ENCODE measurements at regions not wholly inside any gene's neighbourhood (a gene's known extent, or its start where the extent isn't known, plus 50 kb on each side); places are given as distances from the start of the nearest gene placed in this dataset.

DNA sequence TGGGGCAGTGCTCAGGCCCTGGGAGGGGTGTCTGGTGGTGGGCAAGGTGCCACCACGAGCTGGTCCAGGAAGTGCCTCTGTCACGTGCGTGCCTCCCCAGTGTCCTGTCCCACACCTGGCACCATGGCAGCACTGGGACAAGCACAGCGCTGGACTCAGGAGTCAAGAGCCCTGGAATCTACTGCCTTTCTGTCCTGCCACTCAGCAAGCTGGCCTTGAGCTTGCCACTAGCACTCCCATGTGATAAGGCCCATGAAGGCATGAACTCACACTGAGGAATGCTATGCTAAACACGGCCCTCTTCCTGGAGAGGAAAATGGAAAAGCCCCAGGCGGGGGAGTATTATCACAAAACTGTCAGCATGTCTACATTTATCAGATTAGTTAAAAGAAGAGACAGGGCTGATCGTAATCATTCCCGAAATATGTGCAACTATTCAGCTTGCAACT lies 50.7 kb upstream of the SLC35C1 start:
- Histone ChIP-seq H3K79me2 (ENCODE audit: insufficient read depth, low read length) (no peaks in the 10 kb centered on the region), H3K9me2 (ENCODE audit: insufficient read depth) (no peaks in the 10 kb centered on the region), H3K4me3 (replicated peaks in 1 of 2; ENCODE audit: low read depth in 1 of 2, low read length in 2 of 2) (no peak overlapping the region), H3K27ac (ENCODE audit: low read depth, low read length) (no peak overlapping the region), H2AFZ (ENCODE audit: low read depth, low read length, poor library complexity, severe bottlenecking) (no peak overlapping the region), H3K36me3 (ENCODE audit: control insufficient read depth in 1 of 2, insufficient read depth in 2 of 2, low read length in 2 of 2) (no peaks in the 10 kb centered on the region), H3K4me1 (ENCODE audit: control insufficient read depth in 1 of 2, insufficient read depth in 2 of 2, low read length in 2 of 2) (no peaks in the 10 kb centered on the region), H3K27me3 (ENCODE audit: insufficient read depth, low read length) (peaks cover 22% of the 10 kb centered on the region), H3K9ac (ENCODE audit: low read length) (no peak overlapping the region), H4K20me1 (ENCODE audit: insufficient read depth) (no peaks in the 10 kb centered on the region), H3K9me3 (ENCODE audit: control insufficient read depth in 1 of 2, insufficient read depth in 1 of 2, low read depth in 1 of 2, low read length in 2 of 2) (no peaks in the 10 kb centered on the region), H3K4me2 (ENCODE audit: low read length) (no peak overlapping the region)
- no peak for ATAC-seq
- ChIA-PET CTCF (interaction anchor here (2.2 kb wide), 1 partner anchor 18 kb away, joined by 14 read pairs; no protein-coding TSS in a partner anchor), RAD21 (ENCODE audit: low non-redundant PET in 1 of 2, low total read pairs in 2 of 2, uncharacterized antibody in 2 of 2, unreplicated experiment in 2 of 2) (no interaction called here), POLR2A (interaction anchor here (1.6 kb wide), 1 partner anchor 8 kb away, joined by 3 read pairs; no protein-coding TSS in a partner anchor)
- DNase-seq (ENCODE audit: low read depth, low spot score) = no peak
- TF ChIP-seq JUND (IDR thresholded peaks at IDR 0.05) (no peak), YY1 (IDR thresholded peaks at IDR 0.05; ENCODE audit: extremely low read depth, insufficient replicate concordance, low read depth, low read length) (no peak), ZNF274 (IDR thresholded peaks at IDR 0.05; ENCODE audit: low read depth, low read length) (no peak), SIN3A (IDR thresholded peaks at IDR 0.05; ENCODE audit: low read depth) (no peak), EZH2phosphoT487 (IDR thresholded peaks at IDR 0.05; ENCODE audit: borderline replicate concordance) (no peak), ATF3 (IDR thresholded peaks at IDR 0.05) (no peak), EGR1 (IDR thresholded peaks at IDR 0.05; ENCODE audit: low read depth) (no peak), ELF1 (IDR thresholded peaks at IDR 0.05; ENCODE audit: borderline replicate concordance, low read depth) (no peak), EZH2 (IDR thresholded peaks at IDR 0.05) (no peak)
- TF ChIP-seq, protein P1, sequence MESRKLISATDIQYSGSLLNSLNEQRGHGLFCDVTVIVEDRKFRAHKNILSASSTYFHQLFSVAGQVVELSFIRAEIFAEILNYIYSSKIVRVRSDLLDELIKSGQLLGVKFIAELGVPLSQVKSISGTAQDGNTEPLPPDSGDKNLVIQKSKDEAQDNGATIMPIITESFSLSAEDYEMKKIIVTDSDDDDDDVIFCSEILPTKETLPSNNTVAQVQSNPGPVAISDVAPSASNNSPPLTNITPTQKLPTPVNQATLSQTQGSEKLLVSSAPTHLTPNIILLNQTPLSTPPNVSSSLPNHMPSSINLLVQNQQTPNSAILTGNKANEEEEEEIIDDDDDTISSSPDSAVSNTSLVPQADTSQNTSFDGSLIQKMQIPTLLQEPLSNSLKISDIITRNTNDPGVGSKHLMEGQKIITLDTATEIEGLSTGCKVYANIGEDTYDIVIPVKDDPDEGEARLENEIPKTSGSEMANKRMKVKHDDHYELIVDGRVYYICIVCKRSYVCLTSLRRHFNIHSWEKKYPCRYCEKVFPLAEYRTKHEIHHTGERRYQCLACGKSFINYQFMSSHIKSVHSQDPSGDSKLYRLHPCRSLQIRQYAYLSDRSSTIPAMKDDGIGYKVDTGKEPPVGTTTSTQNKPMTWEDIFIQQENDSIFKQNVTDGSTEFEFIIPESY (IDR thresholded peaks at IDR 0.05; ENCODE audit: extremely low read depth, insufficient replicate concordance, low read length) = no peak
- TF ChIP-seq, protein P2, sequence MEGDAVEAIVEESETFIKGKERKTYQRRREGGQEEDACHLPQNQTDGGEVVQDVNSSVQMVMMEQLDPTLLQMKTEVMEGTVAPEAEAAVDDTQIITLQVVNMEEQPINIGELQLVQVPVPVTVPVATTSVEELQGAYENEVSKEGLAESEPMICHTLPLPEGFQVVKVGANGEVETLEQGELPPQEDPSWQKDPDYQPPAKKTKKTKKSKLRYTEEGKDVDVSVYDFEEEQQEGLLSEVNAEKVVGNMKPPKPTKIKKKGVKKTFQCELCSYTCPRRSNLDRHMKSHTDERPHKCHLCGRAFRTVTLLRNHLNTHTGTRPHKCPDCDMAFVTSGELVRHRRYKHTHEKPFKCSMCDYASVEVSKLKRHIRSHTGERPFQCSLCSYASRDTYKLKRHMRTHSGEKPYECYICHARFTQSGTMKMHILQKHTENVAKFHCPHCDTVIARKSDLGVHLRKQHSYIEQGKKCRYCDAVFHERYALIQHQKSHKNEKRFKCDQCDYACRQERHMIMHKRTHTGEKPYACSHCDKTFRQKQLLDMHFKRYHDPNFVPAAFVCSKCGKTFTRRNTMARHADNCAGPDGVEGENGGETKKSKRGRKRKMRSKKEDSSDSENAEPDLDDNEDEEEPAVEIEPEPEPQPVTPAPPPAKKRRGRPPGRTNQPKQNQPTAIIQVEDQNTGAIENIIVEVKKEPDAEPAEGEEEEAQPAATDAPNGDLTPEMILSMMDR (IDR thresholded peaks at IDR 0.05 in 2 of 3, conservative IDR thresholded peaks at IDR 0.05 in 1 of 3; ENCODE audit: borderline replicate concordance in 1 of 3, insufficient read depth in 1 of 3, low read depth in 2 of 3, low read length in 2 of 3) = no peak
- TF ChIP-seq, protein P3, sequence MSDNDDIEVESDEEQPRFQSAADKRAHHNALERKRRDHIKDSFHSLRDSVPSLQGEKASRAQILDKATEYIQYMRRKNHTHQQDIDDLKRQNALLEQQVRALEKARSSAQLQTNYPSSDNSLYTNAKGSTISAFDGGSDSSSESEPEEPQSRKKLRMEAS (IDR thresholded peaks at IDR 0.05) = no peak
- no TSS peak for BruUV-seq (replicated peaks)
- intact Hi-C loops (cut with micrococcal nuclease) = no loop called here
